C4-2B (cell line): ENCODE measurements at regions not wholly inside any gene's neighbourhood (a gene's known extent, or its start where the extent isn't known, plus 50 kb on each side); places are given as distances from the start of the nearest gene placed in this dataset.

ENCODE experiments used
- CTCF ChIP-seq: fragments of 450-650 bp; conservative IDR thresholded peaks from 2 replicates; pipeline ENCODE4 v1.5.1; 2017; ENCODE audit warnings: mild to moderate bottlenecking
- ZFX ChIP-seq: fragments of 450-650 bp; IDR thresholded peaks from 2 replicates; pipeline ENCODE4 v1.6.1; 2017

GRCh38 chr5:4384649-4385048 lies 755.5 kb upstream of the ADAMTS16 start:
- TF ChIP-seq ZFX (no peak), CTCF (no peak)
